ENCODE measurements at regions not wholly inside any gene's neighbourhood (a gene's known extent, or its start where the extent isn't known, plus 50 kb on each side); places are given as distances from the start of the nearest gene placed in this dataset.
"Not testable (repeated sequence)": the region's sequence is repeated elsewhere in the genome, so short reads cannot be mapped to it uniquely, and the experiment has no call there.

DNA sequence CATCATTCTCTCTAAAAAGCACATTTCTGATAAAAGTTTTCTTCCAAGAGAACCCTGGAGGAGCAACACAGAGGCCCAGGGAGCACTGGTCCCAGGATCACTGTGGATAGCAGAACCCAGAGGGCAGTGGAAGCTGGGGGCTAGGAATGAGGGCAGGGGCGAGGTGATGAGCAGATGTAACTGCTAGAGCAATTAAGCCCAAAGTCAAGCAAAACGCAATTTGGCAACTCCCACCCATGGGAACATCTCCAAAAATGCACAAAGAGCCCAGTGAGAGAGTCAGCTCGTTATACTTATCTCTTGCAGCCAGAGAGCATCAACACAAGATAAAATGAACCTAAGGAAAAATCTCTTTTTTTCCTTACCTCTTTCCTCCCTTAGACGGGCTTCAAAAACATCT lies 284.2 kb downstream of the TBC1D4 start:
- no peak overlapping the region for H3K4me3 Mint-ChIP-seq
- H3K36me3 Mint-ChIP-seq, result no peaks in the 10 kb centered on the region
- H3K9me3 Mint-ChIP-seq, result no peaks in the 10 kb centered on the region
- H3K27me3 Mint-ChIP-seq, result peaks cover 18% of the 10 kb centered on the region
- no peaks in the 10 kb centered on the region for H3K4me1 Mint-ChIP-seq
- ATAC-seq (ENCODE audit: low read depth) (no peak), DNase-seq (no peak)
- POLR2A ChIA-PET, result no interaction called here
- no peak overlapping the region for H3K27ac Mint-ChIP-seq

DNA sequence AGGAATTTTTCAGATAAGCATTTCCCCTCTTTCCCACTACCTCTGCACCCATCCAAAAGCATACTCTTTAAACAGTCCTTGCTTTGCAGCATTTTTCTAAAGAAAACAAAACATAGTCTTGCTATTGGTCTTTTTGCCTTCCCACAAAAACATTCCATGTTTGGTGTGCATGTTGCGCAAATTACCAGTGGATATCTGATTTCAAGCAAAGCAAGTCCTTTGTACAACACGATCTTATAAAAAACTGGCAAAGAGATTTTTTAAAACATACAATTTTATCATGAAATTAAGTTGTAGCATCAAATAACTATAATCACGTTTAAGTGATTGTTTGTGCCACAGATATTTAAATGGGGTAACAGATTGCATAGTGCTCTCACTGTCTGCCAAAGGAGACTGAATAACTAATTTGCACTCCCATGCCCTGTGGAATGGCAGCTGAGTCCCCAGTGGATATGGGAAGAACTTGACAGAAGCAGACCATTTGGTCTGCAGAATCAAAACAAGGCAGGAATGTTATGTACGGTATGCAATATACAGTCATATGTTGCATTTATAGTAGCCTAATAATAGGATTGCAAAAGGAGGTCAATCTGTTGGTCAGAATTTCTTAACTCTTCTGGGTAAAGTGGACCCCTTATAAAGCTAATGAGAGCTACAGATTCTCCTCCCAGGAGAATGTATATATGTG lies 285.7 kb downstream of the TBC1D4 start:
- DNase-seq (no peak), ATAC-seq (ENCODE audit: low read depth) (no peak)
- H3K36me3 Mint-ChIP-seq, result no peaks in the 10 kb centered on the region
- H3K9me3 Mint-ChIP-seq, result no peaks in the 10 kb centered on the region
- H3K4me1 Mint-ChIP-seq, result no peaks in the 10 kb centered on the region
- H3K4me3 Mint-ChIP-seq, result no peak overlapping the region
- POLR2A ChIA-PET, result no interaction called here
- peaks cover 15% of the 10 kb centered on the region for H3K27me3 Mint-ChIP-seq
- H3K27ac Mint-ChIP-seq, result no peak overlapping the region

DNA sequence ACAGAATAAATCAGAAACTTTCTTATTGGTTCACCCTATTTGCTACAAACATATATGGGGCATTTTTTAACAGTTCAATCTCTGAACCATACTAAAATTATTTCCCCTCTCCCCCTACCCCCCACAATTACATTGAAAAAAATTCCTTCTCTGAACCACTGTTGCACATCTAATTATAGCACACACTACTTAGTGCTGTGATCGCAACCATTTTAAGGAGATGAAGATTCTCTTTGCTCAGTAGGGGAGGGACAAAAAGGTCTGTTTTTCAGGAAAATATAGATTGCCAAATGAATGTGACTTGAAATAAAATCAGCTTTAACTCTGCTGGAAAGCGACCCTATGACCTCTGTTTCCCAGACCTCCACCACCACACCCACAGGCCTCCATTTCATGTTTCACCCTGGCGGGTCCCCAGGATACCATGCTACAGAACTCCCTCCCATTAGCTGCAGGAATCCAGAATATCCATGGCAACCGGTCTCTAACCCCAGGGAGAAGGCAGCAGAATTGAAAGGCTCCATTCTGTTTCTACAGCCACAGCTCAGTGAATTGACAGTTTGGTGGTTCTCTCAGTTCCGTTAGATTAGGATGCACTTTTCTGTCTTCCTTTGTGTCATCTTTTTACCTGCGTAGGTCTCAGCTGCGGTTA lies 286.3 kb downstream of the TBC1D4 start:
- DNase-seq (no peak), ATAC-seq (ENCODE audit: low read depth) (no peak)
- Mint-ChIP-seq H3K4me3 (no peak overlapping the region), H3K27ac (no peak overlapping the region), H3K27me3 (peaks cover 15% of the 10 kb centered on the region), H3K4me1 (no peaks in the 10 kb centered on the region), H3K36me3 (no peaks in the 10 kb centered on the region), H3K9me3 (no peaks in the 10 kb centered on the region)
- POLR2A ChIA-PET, result no interaction called here

DNA sequence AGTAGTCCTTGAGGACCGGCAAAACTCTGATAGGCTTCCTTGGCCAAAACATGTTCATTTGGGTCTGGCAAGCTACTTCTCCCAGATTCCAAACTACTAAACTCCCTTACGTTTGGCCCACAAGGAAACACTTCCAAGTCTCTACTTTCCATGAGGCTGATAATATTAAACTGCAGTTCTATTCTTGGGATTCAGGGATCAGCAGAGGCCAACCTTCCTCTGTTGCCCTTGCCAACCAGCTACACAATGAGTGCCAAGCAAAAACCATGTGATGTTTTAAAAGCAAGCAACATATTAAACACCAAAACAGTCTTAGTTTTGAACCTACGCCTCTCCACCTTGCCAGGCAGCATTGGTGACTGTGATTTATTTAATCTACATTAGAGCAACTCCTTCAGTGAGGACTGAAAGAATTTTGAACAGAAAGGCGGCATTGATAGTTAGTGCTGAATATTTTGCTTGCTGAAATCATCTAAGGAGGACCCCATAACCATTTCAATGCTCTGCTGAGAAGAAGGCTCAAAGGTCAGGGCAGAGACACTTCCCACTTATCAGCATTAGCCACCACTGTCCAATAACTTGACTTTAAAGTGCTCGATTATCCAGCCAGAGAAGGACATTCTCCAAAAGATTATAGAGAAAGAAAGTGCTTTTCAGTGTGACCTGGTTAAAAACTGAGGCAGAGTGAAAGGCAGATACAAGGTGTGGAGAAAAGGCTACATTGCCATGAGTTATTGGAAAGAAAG lies 287.1 kb downstream of the TBC1D4 start:
- Mint-ChIP-seq H3K4me1 (no peaks in the 10 kb centered on the region), H3K27me3 (peaks cover 14% of the 10 kb centered on the region), H3K36me3 (no peaks in the 10 kb centered on the region), H3K4me3 (no peak overlapping the region), H3K27ac (no peak overlapping the region), H3K9me3 (no peaks in the 10 kb centered on the region)
- ATAC-seq (ENCODE audit: low read depth) (no peak), DNase-seq (no peak)
- POLR2A ChIA-PET, result no interaction called here

DNA sequence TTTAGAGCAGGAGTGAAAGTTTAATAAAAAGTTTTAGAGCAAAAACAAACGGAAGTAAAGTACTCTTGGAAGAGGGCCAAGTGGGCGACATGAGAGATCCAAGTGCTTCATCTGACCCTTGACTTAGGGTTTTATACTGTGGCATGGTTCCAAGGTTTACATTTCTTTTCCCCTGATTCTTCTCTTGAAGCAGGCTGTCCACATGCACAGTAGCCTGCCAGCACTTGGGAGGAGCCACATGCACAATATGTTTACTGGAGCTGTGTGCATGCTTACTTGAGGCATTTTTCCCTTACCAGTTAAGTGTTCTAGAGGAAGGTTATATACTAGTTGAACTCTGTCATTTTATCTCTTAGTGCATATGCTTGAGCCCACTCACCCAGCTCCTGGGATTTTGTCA lies 295.6 kb downstream of the TBC1D4 start:
- Mint-ChIP-seq H3K4me1 (no peaks in the 10 kb centered on the region), H3K27ac (no peak overlapping the region), H3K9me3 (peaks cover 10% of the 10 kb centered on the region), H3K27me3 (peaks cover 3% of the 10 kb centered on the region), H3K36me3 (peaks cover 2% of the 10 kb centered on the region), H3K4me3 (no peak overlapping the region)
- POLR2A ChIA-PET, result no interaction called here
- ATAC-seq (ENCODE audit: low read depth) (no peak), DNase-seq (no peak)

DNA sequence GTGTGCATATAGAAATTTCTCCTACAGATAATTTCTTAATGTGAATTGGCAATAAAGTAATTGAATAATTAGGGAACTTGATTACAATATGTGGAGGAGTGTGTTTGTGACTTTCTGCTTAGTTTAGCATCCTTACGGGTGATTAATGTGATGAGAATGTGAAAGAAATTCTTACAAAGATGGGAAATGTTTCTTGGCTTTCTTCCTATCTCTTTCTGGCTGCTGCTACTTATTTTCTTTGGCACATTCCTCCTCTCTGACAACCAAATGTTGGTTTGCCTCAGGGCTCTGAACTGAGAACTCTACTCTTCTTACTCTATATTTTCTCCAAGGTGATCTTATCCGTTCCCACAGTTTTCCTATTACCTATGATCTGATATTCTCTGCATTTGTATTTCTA lies 300.1 kb downstream of the TBC1D4 start:
- POLR2A ChIA-PET, result no interaction called here
- no peak overlapping the region for H3K27ac Mint-ChIP-seq
- H3K4me3 Mint-ChIP-seq, result no peak overlapping the region

DNA sequence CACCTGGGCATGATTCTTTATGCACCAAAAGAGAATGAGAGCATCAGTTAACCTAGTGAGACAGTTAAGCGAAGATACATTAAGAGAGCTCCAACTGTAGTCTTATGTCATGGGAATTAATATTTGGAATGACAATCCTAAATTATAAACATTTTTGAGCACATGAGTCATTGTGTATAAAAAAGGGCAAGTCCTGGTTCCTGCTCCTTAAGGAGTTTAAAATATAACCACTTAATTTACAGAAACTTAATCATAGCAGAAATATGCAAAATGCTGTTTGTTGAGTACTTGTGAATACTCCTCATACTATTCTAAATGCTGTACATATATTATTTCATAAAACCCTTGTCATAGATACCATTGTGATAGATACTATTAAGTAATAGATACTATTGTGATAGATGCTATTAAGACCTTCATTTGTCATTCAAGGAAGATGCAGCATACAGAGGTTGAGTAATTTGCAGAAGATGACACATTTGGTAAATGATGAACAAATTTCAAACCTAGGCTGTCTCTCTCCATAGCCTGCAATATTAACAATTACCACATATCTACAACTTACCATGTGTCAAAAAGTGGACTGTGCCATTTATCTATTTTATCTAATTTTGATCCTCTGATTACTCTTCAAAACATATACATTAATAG lies 301.0 kb downstream of the TBC1D4 start:
- Mint-ChIP-seq H3K4me3 (no peak overlapping the region), H3K9me3 (peaks cover 10% of the 10 kb centered on the region), H3K4me1 (no peaks in the 10 kb centered on the region), H3K36me3 (peaks cover 2% of the 10 kb centered on the region), H3K27ac (no peak overlapping the region), H3K27me3 (peaks cover 5% of the 10 kb centered on the region)
- no peak for DNase-seq
- no peak for ATAC-seq (ENCODE audit: low read depth)
- POLR2A ChIA-PET, result no interaction called here

More for the DNA sequence above, 300.1 kb downstream of the TBC1D4 start:
- no peaks in the 10 kb centered on the region for H3K4me1 Mint-ChIP-seq
- ATAC-seq (ENCODE audit: low read depth), result no peak
- peaks cover 5% of the 10 kb centered on the region for H3K27me3 Mint-ChIP-seq
- DNase-seq, result no peak
- H3K9me3 Mint-ChIP-seq, result peaks cover 6% of the 10 kb centered on the region
- peaks cover 2% of the 10 kb centered on the region for H3K36me3 Mint-ChIP-seq

DNA sequence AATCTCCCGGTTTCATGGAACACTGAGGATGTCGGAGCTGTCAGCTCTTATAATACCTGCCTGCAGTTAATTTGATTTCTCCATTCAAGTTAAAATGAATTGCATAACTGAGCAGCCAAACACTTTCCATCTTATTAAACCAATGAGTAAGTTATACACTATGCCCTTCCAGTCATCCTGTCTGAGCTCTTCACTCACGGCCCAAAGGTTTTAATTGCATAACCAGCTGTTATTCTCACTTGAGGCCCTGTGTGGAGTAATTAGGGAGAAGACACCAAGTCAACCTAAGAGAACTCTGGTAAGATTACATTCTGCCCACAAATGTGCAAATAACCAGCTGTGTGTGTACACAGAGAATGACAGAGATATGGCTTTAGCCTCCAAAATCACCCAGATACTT lies 303.5 kb downstream of the TBC1D4 start:
- Mint-ChIP-seq H3K27ac (no peak overlapping the region), H3K4me1 (no peaks in the 10 kb centered on the region), H3K4me3 (no peak overlapping the region), H3K9me3 (peaks cover 4% of the 10 kb centered on the region), H3K36me3 (peaks cover 2% of the 10 kb centered on the region), H3K27me3 (peaks cover 2% of the 10 kb centered on the region)
- DNase-seq, result no peak
- ATAC-seq (ENCODE audit: low read depth), result no peak
- POLR2A ChIA-PET, result no interaction called here

DNA sequence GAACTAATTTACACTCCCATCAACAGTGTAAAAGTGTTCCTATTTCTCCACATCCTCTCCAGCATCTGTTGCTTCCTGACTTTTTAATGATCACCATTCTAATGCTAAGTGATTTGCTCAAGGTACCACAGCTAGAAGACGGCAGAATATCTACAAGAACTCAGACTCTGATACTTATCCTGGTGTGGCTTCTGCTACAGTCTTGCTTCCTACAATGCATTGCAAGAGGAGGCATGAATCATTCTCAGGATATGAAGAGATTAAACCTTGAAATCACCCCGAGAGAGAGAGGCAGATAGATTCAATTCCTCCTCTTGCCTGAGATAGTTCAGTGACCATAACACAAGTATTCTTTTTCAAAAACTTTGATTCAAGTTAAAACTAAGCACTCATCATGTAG lies 306.4 kb downstream of the TBC1D4 start:
- POLR2A ChIA-PET, result no interaction called here
- ATAC-seq (ENCODE audit: low read depth) (no peak), DNase-seq (no peak)
- H3K9me3 Mint-ChIP-seq, result peaks cover 4% of the 10 kb centered on the region
- no peaks in the 10 kb centered on the region for H3K4me1 Mint-ChIP-seq
- no peak overlapping the region for H3K4me3 Mint-ChIP-seq
- H3K27me3 Mint-ChIP-seq, result peaks cover 2% of the 10 kb centered on the region
- H3K27ac Mint-ChIP-seq, result no peak overlapping the region
- H3K36me3 Mint-ChIP-seq, result peaks cover 2% of the 10 kb centered on the region

DNA sequence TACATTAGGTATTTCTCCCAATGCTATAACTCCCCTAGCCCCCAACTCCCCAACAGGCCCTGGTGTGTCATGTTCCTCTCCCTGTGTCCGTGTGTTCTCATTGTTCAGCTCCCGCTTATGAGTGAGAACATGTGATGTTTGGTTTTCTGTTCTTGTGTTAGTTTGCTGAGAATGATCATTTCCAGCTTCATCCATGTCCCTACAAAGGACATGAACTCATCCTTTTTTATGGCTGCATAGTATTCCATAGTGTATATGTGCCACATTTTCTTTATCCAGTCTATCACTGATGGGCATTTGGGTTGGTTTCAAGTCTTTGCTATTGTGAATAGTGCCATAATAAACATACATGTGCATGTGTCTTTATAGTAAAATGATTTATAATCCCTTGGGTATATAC lies 306.9 kb downstream of the TBC1D4 start:
- H3K36me3 Mint-ChIP-seq, H3K27ac Mint-ChIP-seq: not testable (repeated sequence)

DNA sequence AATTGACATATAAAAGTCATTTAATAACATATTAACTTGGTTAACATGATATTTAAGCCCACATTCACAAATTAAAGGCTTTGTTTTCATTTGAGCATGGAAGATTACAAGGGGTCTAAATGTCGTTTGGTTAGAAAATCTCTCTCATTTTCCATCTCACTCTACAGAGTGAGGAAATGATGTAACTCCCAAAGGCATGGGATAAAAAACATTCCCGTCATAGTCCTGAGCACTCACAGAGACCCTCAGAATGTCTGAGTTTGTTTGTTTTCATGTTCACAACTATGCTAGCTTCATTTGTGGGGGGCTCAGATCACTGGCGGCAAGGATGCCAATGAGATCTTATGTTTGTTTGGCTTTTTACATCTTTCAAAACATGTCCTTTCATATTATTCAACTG lies 307.5 kb downstream of the TBC1D4 start:
- Mint-ChIP-seq H3K27ac (no peak overlapping the region), H3K27me3 (peaks cover 2% of the 10 kb centered on the region), H3K9me3 (peaks cover 4% of the 10 kb centered on the region), H3K4me1 (no peaks in the 10 kb centered on the region), H3K4me3 (no peak overlapping the region), H3K36me3 (peaks cover 2% of the 10 kb centered on the region)
- DNase-seq (no peak), ATAC-seq (ENCODE audit: low read depth) (no peak)
- POLR2A ChIA-PET, result no interaction called here

More for the DNA sequence above, 306.9 kb downstream of the TBC1D4 start:
- DNase-seq; POLR2A ChIA-PET; ATAC-seq (ENCODE audit: low read depth); H3K27me3 Mint-ChIP-seq; H3K4me1 Mint-ChIP-seq; H3K4me3 Mint-ChIP-seq; H3K9me3 Mint-ChIP-seq: not testable (repeated sequence)

DNA sequence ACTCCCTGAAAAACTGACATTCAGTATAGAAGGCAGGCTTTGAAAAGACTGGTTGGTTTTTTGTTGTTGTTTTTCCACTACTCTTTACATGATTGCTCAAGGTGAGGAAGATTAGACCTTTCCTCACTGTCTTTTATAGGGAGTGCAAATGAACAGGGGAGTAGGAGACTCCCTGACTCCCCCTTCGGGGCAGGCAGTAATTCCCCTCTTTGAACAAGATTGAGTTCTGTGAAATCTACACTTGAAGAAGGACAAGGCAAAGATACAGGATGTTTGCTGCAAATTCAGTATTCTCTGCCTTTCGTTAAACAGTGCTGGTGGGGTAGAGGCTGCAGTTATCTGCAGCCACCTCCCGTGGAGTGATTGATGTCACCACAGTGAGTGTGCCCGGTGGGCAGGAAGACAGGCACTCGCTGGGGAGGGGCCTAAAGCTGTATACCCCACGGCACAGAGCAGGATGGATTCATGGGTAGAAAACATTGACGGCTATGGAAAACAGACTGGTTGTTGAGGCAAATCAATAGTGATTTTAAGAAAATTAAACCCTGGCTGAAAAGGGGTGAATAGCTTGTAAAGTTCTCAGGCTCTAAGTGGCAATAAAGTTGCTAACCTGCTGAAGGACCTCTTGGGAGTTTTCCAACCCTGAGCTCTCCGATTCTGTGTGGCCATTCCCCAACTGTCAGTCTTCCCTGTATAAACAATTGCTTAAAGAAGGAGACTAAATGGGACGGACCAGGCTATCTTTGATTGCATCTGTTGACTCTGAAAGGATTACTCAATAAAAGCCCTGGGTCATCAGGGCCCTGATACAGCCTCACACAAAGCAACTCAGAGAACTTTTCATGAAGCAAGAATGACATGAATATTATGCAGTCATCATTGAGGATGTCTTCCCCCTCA lies 308.3 kb downstream of the TBC1D4 start:
- Mint-ChIP-seq H3K36me3 (peaks cover 2% of the 10 kb centered on the region), H3K27me3 (no peaks in the 10 kb centered on the region), H3K9me3 (peaks cover 4% of the 10 kb centered on the region), H3K4me3 (no peak overlapping the region), H3K4me1 (no peaks in the 10 kb centered on the region), H3K27ac (no peak overlapping the region)
- POLR2A ChIA-PET, result no interaction called here
- no peak for ATAC-seq (ENCODE audit: low read depth)
- DNase-seq, result no peak

DNA sequence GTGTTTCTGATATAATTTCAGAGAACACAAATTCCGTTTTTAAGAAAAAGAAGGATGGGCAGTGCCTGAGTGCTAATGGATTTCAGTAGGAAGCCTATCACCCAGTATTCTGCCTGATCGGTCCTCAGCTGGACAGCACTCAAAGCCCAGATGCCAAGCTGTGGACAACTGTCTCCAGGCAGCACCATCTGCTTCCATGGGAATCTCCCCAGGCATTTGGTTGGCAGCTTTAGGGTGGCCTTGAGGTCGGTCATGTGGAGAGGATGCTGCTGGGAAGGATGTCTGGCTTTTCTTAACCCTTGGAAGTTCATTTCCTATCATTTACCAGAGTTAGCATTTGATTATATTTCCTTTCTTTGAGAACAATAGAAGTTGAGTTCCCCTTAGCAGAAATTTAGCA lies 311.7 kb downstream of the TBC1D4 start:
- no peak for ATAC-seq (ENCODE audit: low read depth)
- no peaks in the 10 kb centered on the region for H3K4me1 Mint-ChIP-seq
- H3K36me3 Mint-ChIP-seq, result peaks cover 2% of the 10 kb centered on the region
- no peak overlapping the region for H3K4me3 Mint-ChIP-seq
- no peak for DNase-seq
- POLR2A ChIA-PET, result no interaction called here
- no peaks in the 10 kb centered on the region for H3K27me3 Mint-ChIP-seq
- H3K27ac Mint-ChIP-seq, result no peak overlapping the region
- H3K9me3 Mint-ChIP-seq, result no peaks in the 10 kb centered on the region

Data from activated naive CD8-positive, alpha-beta T cell treated with anti-CD3 and anti-CD28 coated beads, Interleukin-2, amount 10 ng/mL, durations not matched to agents 7 days and 5 days (primary cell).